ENCODE measurements at regions not wholly inside any gene's neighbourhood (a gene's known extent, or its start where the extent isn't known, plus 50 kb on each side); places are given as distances from the start of the nearest gene placed in this dataset.

DNA sequence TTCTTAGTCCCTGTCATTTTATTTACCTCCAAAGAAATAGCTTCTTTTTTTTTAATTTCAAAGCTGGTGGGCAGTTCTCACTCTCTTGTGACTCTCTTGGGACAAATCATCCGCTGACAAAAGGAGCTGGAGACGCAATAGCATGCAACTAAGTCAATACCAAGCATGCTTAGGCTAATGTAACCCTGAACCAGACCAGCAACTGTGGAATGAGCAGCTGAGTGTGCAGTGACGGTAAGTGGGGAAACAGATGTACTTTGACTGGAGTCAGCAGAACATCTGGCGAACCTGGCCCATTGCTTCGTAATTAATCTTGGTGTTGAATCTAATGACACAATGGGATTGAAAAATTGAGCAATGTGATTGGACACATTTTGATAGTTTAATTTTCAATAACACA is 280.7 kb upstream of the PLXNA2 start:
- in situ Hi-C loops (cut with HindIII; ENCODE audit: low pct_ligation_motif_present, low pct_unique_long_range_greater_than_20kb, low sequenced_read_pairs): no loop called here
- DNase-seq: no peak

DNA sequence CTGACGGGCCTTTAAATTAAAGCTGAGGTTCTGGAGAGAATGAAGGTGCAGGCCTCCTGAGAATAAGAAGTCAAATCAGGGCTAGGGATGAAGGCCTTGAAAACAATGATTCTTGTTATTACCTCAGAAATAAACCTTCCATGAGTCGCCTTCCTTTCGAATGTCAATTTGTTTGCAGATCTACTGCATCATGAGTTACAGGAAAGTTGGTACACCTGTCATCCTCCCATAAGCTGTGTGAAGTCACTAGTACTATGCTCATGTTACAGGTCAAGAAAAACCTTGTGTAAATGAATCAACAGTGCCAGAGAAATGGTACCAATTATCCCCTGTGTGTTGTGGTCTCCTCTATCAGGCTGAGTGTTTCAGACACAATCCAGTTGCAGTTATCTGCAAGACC is 281.2 kb upstream of the PLXNA2 start:
- in situ Hi-C loops (cut with HindIII; ENCODE audit: low pct_ligation_motif_present, low pct_unique_long_range_greater_than_20kb, low sequenced_read_pairs): no loop called here
- no peak for DNase-seq

DNA sequence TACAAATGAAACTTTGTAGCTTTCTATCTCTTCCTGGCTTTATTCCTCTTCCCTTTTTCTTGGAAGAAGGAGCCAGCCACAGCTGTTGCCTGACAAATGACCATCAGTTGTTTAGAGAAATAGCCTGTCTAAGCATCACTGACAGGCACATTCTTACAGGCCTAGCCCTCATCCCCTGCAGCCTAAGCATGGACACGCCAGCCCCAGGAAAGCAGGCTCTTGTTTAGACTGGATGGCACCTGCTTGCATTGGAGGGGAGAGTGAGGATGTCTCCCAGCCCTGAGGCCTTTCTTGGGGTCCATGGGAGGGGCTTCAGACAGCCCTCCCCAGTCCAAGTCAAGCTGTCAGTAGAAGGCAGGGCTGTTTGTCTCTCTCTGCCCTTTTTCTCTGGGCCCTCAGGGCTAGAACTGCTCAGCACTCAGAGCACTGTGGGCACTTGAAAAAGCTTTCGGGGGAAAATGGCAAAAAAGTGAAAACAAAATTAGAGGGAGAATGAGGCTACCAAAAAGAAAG is 282.5 kb upstream of the PLXNA2 start:
- DNase-seq: no peak
- in situ Hi-C loops (cut with HindIII; ENCODE audit: low pct_ligation_motif_present, low pct_unique_long_range_greater_than_20kb, low sequenced_read_pairs): no loop called here

DNA sequence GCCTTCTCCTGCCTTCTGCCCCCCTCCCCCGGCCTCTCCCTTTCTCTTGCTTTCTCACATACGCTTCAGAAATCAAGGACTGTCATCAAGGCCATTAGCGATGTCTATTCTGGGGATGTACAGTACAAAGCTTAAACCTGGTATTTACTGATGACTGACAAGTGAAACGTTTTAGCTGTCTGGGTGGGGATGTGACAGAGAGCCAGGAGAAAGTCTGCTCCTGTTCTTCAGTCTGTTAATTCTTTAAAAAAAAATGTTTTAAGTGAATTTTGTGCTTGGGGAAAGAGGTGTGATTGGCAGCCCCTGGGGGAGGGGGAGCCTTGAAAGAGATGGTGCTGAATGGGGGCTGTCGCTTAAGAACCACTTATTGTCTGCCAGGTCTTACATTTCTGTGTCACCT is 283.0 kb upstream of the PLXNA2 start:
- in situ Hi-C loops (cut with HindIII; ENCODE audit: low pct_ligation_motif_present, low pct_unique_long_range_greater_than_20kb, low sequenced_read_pairs): no loop called here
- no peak for DNase-seq

DNA sequence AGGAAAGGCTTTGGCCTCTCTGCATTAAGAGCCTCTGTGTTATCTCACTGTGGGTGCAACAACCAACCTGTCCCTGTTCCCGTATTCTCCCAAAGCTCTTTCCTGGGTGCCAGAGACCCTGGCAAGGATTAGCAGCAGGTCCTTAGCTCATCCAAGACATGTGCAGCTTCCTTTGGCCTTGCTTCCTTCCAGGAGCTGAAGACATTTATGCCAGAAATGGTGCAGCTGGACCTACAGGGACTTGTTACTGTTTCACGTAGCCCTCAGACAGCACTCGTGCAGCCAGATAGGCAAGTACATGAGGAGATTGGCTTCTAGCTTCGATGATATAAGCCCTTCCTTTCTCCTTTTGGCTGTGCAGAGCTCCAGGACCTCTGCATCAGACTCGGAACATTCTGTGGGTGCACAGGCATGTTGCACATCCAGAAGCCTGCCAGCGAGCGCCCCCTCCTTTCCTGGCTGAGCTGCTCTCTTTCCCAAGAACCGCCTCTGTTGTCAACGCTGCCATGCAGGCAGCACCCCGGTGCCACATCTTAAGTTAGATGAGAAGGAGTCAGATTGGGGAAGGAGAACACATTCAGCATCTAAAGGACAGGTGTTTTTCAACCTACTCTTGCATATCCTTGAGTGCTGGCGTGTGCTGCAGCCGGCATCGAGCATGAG is 284.5 kb upstream of the PLXNA2 start:
- no peak for DNase-seq
- in situ Hi-C loops (cut with HindIII; ENCODE audit: low pct_ligation_motif_present, low pct_unique_long_range_greater_than_20kb, low sequenced_read_pairs): no loop called here

DNA sequence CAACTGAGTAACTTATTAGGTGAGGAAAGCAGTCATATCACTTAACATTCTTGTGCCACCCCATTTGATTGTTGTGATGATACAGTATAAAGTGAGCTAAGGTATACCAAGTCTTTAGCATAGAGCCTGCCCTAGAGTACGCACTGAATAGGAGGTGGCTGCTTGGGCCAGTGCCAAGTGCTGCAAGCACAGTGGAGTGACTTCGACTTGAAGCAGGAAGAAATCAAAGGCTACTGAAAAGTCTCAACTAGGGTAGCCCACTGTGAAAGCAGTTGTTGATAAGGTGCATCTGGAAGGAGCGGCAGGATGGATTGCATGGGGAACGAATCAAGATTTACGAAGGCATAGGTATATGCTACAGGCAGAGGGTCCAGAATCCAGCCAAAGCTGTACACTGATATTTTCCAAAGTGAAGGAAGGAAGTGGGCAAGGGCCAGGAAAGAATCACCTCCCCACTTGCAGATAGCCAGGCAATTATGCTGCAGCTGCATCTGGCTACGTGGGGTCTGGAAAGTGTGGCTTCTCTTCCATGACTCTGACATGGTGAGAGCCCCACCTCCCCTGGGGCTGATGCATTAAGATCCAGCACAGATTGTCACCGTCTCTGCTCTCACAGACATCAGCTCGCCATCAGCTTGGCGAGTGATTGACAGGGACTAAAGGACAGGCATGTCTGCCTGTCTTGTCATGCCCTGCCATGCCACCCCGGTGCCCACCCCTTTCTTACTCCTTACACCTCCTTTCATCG is 287.0 kb upstream of the PLXNA2 start:
- no peak for DNase-seq
- in situ Hi-C loops (cut with HindIII; ENCODE audit: low pct_ligation_motif_present, low pct_unique_long_range_greater_than_20kb, low sequenced_read_pairs): no loop called here

DNA sequence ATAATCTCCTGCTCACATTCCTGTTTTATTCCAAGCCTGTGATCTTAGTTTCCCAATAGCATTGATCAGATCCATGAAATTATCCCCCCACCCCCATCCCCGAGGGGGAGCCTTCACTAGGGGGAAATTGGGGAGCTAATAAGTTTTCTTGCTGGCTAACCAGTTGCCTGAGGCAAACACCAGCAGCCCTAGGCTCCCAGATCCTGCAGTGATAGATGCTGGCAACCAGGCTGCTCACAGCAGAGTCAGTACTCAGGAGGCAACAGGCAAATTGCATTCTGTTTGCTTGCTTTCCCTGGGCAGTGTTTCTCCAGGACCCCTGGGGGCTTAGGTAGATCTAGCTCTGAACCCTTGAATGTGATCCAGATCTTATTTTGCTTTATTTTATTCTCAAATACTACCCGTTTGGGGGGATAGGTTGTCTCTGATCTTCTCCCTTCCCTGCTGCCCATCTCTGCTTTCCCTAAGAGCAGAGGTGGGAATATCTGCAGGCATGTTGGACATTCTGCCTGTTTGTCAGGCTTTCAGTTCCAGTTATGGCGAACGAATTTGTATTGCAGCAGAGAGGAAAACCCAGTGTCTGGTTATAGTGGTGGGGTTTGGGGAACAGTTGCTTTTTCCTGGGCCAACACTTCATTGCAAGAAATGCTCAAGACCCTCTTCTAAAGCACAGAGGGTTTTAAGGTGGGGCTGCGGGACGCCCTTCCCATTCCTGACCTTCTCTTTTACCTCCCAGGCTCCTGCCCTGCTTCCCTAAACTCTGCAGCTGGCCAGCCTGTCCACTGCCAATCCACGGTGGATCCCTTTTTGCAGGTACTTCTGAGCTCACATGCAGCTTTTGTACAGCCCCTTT is 289.8 kb upstream of the PLXNA2 start:
- in situ Hi-C loops (cut with HindIII; ENCODE audit: low pct_ligation_motif_present, low pct_unique_long_range_greater_than_20kb, low sequenced_read_pairs): no loop called here
- no peak for DNase-seq

DNA sequence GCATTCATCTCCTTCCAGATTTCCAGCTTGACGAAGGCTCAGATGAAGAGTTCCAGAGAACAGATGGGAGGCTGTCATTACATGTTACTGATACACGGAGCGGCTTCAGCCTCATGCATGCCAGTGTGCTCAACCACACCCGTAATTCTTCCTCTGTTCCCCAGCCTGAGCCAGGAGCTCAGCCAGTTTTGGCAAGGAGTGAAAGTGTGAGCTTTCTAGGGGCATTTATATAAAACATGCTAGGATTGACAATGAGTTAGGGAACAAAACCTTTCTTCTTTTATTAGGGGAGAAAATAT is 290.4 kb upstream of the PLXNA2 start:
- DNase-seq: no peak
- in situ Hi-C loops (cut with HindIII; ENCODE audit: low pct_ligation_motif_present, low pct_unique_long_range_greater_than_20kb, low sequenced_read_pairs): no loop called here

DNA sequence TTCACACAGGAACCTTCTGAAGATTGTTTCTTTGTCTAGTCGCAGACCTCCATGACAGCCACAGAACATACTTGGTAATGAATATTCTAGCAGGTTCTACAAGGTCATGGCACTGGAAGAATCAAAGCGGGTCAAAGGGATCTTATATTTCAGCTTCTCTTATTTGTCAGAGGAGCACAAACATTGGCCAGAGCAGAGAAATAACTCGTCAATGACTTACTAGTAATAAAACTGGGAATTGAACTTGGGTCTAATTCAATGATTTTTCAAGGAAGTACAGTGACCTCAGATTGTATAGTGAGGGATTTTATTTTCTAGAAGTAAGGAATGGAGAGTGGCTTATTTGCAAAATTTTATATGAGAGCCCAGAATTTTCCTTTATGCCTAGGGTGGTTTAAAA is 290.8 kb upstream of the PLXNA2 start:
- no peak for DNase-seq
- in situ Hi-C loops (cut with HindIII; ENCODE audit: low pct_ligation_motif_present, low pct_unique_long_range_greater_than_20kb, low sequenced_read_pairs): no loop called here

DNA sequence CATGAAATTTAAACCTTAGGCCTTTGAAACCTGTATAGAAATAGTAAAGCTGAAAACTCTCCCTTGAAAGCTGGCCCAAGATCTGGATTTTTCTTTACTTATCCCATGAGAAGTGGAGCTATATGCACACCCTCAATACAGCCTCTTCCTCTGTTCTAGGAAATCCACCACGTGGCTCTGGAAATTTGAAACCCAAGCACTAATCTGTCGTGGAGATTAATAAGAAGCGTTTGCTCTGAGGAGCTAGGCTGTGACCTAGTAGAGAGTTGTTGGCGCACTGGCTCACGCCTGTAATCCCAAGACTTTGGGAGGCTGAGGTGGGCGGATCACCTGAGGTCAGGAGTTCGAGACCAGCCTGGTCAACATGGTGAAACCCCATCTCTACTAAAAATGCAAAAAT is 291.3 kb upstream of the PLXNA2 start:
- in situ Hi-C loops (cut with HindIII; ENCODE audit: low pct_ligation_motif_present, low pct_unique_long_range_greater_than_20kb, low sequenced_read_pairs): no loop called here
- no peak for DNase-seq

DNA sequence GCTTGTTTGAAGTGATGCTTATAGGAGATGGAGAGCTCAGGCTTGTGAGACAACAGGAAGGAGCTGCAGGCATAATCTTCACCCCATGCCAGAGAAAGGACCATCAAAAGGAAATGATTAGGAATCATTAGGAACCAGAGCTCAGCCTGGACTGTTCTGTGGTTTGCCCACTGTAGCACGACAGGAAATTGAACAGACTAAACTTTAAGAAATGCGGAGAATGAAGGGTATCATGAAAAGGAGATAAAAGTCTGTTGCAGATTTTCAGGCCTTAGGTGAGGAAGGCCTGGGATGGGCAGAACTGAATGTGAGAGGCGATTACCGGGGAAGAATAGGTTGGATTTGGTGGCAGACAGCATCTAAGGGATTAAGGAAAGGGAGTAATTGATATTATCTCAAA is 292.0 kb upstream of the PLXNA2 start:
- peak; percentile 37 for DNase-seq
- in situ Hi-C loops (cut with HindIII; ENCODE audit: low pct_ligation_motif_present, low pct_unique_long_range_greater_than_20kb, low sequenced_read_pairs): no loop called here

DNA sequence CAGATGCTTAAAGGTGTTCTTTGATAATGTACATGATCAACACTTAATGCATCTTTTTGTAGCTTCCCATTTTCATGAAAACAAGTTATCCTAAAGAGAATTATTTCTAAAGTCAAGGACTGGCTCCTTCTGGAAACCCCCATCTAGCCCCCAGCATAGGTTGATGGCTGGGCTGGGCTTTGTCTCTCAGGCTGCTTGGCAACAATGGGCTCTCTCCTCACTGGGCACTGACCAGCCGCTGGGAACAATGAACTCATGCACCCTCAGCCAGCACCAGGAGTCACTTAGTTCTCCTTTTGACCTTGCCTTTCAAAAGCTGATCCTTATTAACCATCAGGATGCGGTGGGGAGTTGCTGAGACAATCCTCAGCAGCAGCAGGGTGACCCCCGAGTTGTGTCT is 293.0 kb upstream of the PLXNA2 start:
- in situ Hi-C loops (cut with HindIII; ENCODE audit: low pct_ligation_motif_present, low pct_unique_long_range_greater_than_20kb, low sequenced_read_pairs): no loop called here
- DNase-seq: no peak

DNA sequence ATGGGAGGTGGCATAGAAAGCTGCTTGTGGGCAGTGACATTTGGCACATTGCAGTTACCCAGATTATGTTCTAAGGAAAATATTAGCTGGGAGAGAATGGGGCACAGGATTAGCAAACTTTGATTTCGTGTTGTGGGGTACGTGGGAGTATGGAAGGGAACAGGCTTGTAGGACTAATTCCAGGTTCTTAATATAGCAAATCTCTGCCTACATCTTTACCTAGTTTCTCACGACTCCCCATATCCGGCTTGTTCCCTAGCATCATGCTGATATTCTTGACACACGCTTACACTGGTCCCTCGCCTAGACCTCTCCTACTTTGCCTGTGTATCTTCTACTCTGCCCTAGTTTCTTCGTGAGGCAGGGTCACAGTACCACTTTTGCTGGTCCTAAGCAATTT is 293.9 kb upstream of the PLXNA2 start:
- DNase-seq: no peak
- in situ Hi-C loops (cut with HindIII; ENCODE audit: low pct_ligation_motif_present, low pct_unique_long_range_greater_than_20kb, low sequenced_read_pairs): no loop called here

DNA sequence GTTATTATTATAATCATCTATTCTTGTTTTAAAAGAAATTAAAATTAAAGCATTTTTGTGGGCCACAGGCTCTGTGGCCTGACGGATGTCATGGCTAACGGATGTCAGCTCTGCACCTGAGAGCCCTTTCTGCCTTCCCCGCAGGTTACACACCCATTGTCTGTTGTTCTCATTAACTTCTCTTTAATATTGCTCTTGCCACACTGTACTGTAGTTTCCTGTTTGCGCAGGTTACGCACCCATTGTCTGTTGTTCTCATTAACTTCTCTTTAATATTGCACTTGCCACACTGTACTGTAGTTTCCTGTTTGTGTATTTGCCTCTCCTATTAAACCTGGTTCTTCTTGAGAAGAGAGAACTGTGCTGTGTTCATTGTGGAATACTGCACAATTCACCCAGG is 294.4 kb upstream of the PLXNA2 start:
- DNase-seq: no peak
- in situ Hi-C loops (cut with HindIII; ENCODE audit: low pct_ligation_motif_present, low pct_unique_long_range_greater_than_20kb, low sequenced_read_pairs): no loop called here

DNA sequence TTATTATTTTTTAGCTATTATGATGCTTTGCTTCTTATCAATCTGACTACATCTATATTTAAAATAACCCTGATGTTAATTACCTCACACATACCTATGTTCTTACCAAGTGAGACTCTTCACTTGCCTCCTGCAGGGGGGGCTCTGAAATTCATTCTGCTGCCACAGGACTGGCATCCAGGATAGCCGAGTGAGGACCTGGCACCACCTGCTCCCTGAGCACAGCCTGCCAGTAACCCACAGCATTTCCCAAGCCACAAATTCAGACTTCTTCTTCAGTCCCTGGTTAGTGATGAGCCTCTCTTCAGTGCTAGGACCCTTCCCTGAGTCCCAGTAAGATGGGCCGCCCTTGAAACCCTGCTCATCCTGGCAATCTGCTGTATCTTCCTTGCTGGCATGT is 296.5 kb upstream of the PLXNA2 start:
- in situ Hi-C loops (cut with HindIII; ENCODE audit: low pct_ligation_motif_present, low pct_unique_long_range_greater_than_20kb, low sequenced_read_pairs): no loop called here
- DNase-seq: no peak

DNA sequence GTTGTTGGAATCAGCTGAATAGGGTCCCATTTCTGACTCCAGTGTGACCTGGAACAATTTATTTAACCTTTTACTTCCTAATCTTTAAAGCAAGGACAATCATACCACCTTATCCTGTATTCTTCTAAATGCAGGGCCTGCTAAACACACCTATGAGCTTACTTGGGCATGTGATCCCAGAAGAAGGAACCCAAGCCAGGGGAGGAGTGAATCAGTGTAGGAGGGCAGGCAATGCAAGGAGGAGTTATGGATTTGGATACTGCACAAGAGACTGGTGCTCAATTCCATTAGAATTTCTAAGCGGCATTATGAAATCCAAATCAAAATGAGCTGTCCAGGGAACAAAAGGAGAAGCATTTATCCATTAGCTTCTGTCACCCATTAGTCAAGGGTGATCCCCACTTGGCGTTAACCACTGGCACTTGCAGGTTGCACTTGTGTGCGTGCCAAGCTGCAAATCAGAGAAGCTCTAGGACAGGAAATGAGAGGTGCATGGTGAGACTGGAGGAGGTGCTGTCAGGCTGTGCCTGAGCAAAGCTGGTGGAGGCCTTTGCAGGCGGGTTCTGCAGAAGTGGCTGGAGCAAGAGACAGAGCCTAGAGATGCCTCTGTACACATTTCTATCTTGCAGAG is 297.2 kb upstream of the PLXNA2 start:
- in situ Hi-C loops (cut with HindIII; ENCODE audit: low pct_ligation_motif_present, low pct_unique_long_range_greater_than_20kb, low sequenced_read_pairs): no loop called here
- DNase-seq: no peak

DNA sequence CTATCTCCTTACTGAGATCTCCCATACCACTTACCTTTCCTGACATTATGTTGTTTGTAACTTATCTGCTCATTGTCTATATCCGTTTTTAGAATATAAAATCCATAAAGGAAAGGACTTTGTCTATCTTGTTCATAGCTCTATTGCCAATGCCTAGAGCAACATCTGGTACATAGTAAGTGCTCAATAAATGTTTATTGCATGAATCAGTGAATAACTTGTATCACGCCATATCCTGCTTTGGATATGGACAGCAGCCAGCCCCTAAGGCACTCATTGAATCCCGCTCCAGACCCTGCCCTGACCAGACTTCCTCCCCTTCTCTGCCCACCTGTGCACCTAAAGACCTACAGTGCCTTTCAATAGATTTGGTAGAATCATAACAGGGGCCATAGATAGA is 298.1 kb upstream of the PLXNA2 start:
- DNase-seq: no peak
- in situ Hi-C loops (cut with HindIII; ENCODE audit: low pct_ligation_motif_present, low pct_unique_long_range_greater_than_20kb, low sequenced_read_pairs): no loop called here

DNA sequence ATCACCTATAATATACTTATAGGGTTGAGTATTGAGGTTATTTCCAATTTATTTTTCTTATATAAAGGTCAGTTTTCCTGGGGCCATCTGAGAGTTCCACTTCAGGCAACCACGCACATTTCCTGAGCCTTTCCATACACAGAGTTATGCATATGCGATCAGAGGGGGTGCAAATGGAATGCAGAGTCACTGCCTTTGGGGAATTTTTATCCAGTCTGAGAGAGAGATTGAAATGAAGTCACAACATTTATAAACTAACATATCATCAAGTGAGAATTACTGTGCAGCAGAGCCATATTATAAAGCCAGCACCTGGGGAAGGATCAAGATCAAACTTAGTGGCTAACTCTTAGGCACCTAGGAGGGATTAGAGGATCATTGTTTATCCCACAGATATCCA is 299.9 kb upstream of the PLXNA2 start:
- no peak for DNase-seq
- in situ Hi-C loops (cut with HindIII; ENCODE audit: low pct_ligation_motif_present, low pct_unique_long_range_greater_than_20kb, low sequenced_read_pairs): no loop called here

DNA sequence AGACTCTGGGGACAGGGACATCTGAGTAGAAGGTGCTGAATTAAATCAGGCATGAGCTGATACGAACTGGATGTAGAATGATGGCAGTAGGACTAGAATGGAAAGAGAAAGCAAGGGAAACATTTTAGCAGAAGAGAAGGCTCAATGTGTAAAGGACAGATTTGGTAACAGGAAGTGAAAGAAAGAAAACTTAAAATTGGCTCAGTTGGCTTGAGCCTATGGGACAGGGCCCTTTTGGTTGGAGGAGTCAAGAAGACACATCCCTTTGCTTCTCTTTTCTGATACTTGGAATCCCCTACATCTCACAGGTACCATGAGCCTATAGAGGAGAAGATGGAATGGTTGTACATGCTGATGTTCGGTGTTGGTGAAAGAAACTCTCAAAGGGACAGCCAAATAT is 300.6 kb upstream of the PLXNA2 start:
- in situ Hi-C loops (cut with HindIII; ENCODE audit: low pct_ligation_motif_present, low pct_unique_long_range_greater_than_20kb, low sequenced_read_pairs): no loop called here

More for the DNA sequence above, 300.6 kb upstream of the PLXNA2 start:
- no peak for DNase-seq
